PFSK-1 (cell line): ENCODE measurements at regions not wholly inside any gene's neighbourhood (a gene's known extent, or its start where the extent isn't known, plus 50 kb on each side); places are given as distances from the start of the nearest gene placed in this dataset.

Experiments
- POLR2AphosphoS5 ChIP-seq: IDR thresholded peaks from 2 replicates; pipeline ENCODE4 v1.6.1; 2012; ENCODE audit warnings: low read depth, mild to moderate bottlenecking, control low read depth, low read length, moderate library complexity
- SIN3A ChIP-seq: IDR thresholded peaks from 2 replicates; pipeline ENCODE4 v1.6.1; 2012; ENCODE audit warnings: mild to moderate bottlenecking, low read length, moderate library complexity, borderline replicate concordance; ENCODE audit not compliant: insufficient read depth
- TAF1 ChIP-seq: IDR thresholded peaks from 2 replicates; pipeline ENCODE4 v1.6.1; 2012; ENCODE audit warnings: low read length, control low read depth, borderline replicate concordance; ENCODE audit not compliant: insufficient read depth
- TF ChIP-seq, protein P1 (sequence below), 2 experiments: IDR thresholded peaks; 2 replicates each; pipeline versions ENCODE4 v1.6.1 to v1.8.0; 2011 to 2012; ENCODE audit warnings: low read depth in 2 of 2, low read length in 2 of 2, control low read depth in 1 of 2, inconsistent platforms in 1 of 2, mild to moderate bottlenecking in 1 of 2, moderate library complexity in 1 of 2; ENCODE audit not compliant: insufficient read depth in 1 of 2

DNA sequence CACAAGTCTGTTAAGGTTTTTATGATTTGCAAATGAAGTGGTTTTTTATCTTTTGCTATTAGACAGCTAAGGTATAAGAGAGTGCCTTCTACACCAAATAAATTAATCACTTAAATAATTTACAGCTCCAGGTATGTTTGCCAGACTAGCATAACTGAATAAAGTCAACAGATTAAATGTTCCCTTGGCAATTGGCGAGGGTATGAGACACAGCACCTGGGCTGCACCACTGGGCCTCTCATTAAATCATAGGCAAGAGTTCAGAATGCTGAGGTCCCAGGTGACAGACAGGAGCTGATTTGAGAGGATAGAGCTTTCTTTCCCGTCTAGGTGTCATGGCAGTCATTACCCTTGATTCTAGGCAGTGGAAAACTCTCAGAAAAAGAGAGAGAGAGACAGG lies 62.6 kb upstream of the WT1 start:
- TF ChIP-seq, protein P1, sequence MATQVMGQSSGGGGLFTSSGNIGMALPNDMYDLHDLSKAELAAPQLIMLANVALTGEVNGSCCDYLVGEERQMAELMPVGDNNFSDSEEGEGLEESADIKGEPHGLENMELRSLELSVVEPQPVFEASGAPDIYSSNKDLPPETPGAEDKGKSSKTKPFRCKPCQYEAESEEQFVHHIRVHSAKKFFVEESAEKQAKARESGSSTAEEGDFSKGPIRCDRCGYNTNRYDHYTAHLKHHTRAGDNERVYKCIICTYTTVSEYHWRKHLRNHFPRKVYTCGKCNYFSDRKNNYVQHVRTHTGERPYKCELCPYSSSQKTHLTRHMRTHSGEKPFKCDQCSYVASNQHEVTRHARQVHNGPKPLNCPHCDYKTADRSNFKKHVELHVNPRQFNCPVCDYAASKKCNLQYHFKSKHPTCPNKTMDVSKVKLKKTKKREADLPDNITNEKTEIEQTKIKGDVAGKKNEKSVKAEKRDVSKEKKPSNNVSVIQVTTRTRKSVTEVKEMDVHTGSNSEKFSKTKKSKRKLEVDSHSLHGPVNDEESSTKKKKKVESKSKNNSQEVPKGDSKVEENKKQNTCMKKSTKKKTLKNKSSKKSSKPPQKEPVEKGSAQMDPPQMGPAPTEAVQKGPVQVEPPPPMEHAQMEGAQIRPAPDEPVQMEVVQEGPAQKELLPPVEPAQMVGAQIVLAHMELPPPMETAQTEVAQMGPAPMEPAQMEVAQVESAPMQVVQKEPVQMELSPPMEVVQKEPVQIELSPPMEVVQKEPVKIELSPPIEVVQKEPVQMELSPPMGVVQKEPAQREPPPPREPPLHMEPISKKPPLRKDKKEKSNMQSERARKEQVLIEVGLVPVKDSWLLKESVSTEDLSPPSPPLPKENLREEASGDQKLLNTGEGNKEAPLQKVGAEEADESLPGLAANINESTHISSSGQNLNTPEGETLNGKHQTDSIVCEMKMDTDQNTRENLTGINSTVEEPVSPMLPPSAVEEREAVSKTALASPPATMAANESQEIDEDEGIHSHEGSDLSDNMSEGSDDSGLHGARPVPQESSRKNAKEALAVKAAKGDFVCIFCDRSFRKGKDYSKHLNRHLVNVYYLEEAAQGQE (IDR thresholded peaks at IDR 0.05; ENCODE audit: insufficient read depth in 1 of 2, low read depth in 2 of 2, low read length in 2 of 2), result no peak
- TF ChIP-seq POLR2AphosphoS5 (no peak), TAF1 (no peak), SIN3A (no peak)
